GM12865 (cell line): ENCODE measurements at regions not wholly inside any gene's neighbourhood (a gene's known extent, or its start where the extent isn't known, plus 50 kb on each side); places are given as distances from the start of the nearest gene placed in this dataset.

Experiments used
- DNase-seq: peaks from one replicate; pipeline ENCODE4 v3.0.0; 2010; ENCODE audit warnings: low read depth
- H3K4me3 ChIP-seq: 2 replicates; pipeline ENCODE4 v1.5.1; 2011; ENCODE audit warnings: mild to moderate bottlenecking, low read depth, low read length, control low read depth
- TF ChIP-seq, protein P1 (sequence below): IDR thresholded peaks from 2 replicates; pipeline ENCODE4 v1.5.1; 2011; ENCODE audit warnings: low read length, control low read depth, low read depth, inconsistent platforms; ENCODE audit not compliant: insufficient read depth; ENCODE audit errors: missing control alignments

DNA sequence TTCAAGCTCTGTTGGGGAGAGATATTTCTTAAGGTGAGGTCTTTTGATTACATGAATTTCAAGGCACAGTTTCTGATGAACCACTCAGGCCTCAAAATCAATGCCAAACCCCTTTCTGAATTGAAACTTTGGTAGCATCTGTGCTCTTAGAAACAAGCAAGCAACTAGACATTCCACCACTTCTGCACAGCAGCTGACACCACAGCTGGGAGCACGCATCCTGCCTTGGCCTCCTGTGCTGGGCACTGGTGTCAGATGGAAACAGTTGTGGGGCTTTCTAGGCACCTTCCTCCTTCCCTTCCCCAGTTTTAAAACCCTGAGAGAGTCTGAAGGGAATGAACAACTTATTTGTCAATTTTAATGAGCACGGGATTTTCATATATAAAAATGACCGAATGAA, 360.2 kb downstream of the ADGRL2 start:
- peak; percentile 36 for DNase-seq
- H3K4me3 ChIP-seq = no peak overlapping the region
- TF ChIP-seq, protein P1, sequence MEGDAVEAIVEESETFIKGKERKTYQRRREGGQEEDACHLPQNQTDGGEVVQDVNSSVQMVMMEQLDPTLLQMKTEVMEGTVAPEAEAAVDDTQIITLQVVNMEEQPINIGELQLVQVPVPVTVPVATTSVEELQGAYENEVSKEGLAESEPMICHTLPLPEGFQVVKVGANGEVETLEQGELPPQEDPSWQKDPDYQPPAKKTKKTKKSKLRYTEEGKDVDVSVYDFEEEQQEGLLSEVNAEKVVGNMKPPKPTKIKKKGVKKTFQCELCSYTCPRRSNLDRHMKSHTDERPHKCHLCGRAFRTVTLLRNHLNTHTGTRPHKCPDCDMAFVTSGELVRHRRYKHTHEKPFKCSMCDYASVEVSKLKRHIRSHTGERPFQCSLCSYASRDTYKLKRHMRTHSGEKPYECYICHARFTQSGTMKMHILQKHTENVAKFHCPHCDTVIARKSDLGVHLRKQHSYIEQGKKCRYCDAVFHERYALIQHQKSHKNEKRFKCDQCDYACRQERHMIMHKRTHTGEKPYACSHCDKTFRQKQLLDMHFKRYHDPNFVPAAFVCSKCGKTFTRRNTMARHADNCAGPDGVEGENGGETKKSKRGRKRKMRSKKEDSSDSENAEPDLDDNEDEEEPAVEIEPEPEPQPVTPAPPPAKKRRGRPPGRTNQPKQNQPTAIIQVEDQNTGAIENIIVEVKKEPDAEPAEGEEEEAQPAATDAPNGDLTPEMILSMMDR = no peak

DNA sequence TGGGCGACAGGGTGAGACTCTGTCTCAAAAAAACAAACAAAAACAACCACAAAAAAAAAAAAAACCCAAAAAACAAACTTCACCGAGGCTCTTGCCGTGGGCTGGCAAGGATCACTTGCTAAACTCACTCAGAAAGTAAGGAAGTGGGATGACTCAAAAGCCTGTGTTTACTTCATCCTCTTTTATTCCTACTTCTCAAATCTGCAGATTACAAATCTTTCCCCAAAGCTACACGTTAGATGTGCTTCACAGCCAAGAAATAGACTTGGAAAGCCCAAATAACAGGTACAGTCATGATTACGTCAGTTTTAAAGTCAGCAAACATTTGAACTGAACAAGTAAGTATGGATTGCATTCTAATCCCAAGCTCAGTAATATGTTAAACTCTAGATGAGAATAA, 359.3 kb downstream of the ADGRL2 start:
- TF ChIP-seq, protein P1 = no peak

DNA sequence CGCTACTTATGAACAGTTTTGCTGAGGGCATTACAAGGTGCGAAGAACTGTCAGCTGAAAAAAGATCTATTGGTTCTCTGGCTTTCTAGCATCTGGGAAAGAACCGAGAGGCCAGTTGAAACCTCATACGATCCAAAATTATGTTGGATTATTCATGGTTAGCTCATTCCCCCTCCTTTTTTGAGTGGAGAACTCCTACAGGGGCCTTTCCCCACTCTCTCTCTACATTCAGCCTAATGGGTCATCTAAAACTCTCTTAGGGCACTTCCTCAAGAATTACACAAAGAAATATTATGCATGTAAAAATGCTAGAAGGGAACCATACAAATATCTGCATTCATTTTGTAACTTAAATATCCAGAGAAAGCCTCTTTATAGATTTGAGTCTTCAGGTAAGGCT, 358.2 kb downstream of the ADGRL2 start:
- TF ChIP-seq, protein P1 = no peak
- DNase-seq = no peak
- H3K4me3 ChIP-seq = no peak overlapping the region

More for the DNA sequence above, 359.3 kb downstream of the ADGRL2 start:
- H3K4me3 ChIP-seq = no peak overlapping the region
- no peak for DNase-seq

- H3K4me3 ChIP-seq = no peak overlapping the region
- TF ChIP-seq, protein P1 = no peak
- no peak for DNase-seq
Observed at GRCh38 chr1:82154219-82154970, 353.7 kb downstream of the ADGRL2 start.

DNA sequence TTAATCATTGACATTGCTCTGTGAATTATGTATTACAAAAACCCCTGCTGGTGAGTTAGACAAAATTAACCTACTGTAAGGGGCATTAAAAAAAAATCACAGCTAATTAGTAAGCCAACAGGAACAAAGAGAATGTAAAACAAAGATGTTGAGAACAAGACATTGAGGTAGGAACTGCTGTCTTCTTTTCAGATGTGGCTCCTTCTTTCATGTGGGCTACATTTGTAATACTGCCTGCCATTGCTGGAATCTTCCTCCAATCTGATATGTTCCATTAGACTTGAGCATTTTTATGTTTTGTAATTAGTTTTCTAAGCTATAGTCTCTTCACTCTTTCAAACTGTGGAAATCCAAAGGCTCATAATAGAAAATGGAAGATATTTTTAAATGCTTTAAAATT, 353.0 kb downstream of the ADGRL2 start:
- no peak overlapping the region for H3K4me3 ChIP-seq
- TF ChIP-seq, protein P1 = no peak
- DNase-seq = no peak

DNA sequence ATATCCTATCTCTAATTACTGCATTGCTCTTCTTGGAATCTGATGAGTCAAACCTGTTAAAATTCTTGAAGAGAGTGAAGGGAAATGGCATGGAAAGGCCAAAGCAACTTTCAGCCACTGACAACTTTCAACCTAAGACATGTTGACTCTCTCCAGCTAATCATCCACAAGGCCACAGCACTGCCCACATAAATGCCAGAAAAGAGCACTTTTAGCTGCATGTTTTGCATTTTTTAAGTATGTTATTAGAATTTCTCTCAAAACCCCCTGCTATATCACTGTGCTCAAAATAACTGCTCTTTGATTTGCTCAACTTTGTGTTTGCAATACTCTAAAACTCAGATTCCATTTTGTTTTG, 352.5 kb downstream of the ADGRL2 start:
- TF ChIP-seq, protein P1 = no peak
- peak; percentile 30 for DNase-seq
- H3K4me3 ChIP-seq = no peak overlapping the region
